Activated CD4-positive, alpha-beta T cell treated with anti-CD3 and anti-CD28 coated beads, Interleukin-2, amount 50 U/mL, for 24 hours (primary cell): ENCODE measurements at regions not wholly inside any gene's neighbourhood (a gene's known extent, or its start where the extent isn't known, plus 50 kb on each side); places are given as distances from the start of the nearest gene placed in this dataset.

Source experiments
- DNase-seq, 2 donors: peaks; one replicate each; pipeline ENCODE4 v3.0.0-alpha.2; 2020; ENCODE audit warnings: low read depth in 1 of 2, low spot score in 1 of 2

- no peak for DNase-seq
These were observed 320.4 kb upstream of the DDHD1 start for GRCh38 chr14:53473480-53473879.

- no peak for DNase-seq
These were observed 319.2 kb upstream of the DDHD1 start for GRCh38 chr14:53472306-53472705.

- no peak for DNase-seq
These were observed 317.4 kb upstream of the DDHD1 start for GRCh38 chr14:53470351-53471043.

GRCh38 chr14:53468876-53469275 is 315.8 kb upstream of the DDHD1 start:
- DNase-seq = no peak

- no peak for DNase-seq
These were observed 311.3 kb upstream of the DDHD1 start for GRCh38 chr14:53464376-53464775.

- no peak for DNase-seq
These were observed 310.0 kb upstream of the DDHD1 start for GRCh38 chr14:53462931-53463778.

GRCh38 chr14:53461858-53462257 is 308.7 kb upstream of the DDHD1 start:
- no peak for DNase-seq

GRCh38 chr14:53460544-53460943 is 307.4 kb upstream of the DDHD1 start:
- no peak for DNase-seq

GRCh38 chr14:53458368-53458814 is 305.3 kb upstream of the DDHD1 start:
- no peak for DNase-seq

GRCh38 chr14:53456931-53457330 is 303.8 kb upstream of the DDHD1 start:
- no peak for DNase-seq

GRCh38 chr14:53452005-53452673 is 299.0 kb upstream of the DDHD1 start:
- DNase-seq = no peak

- DNase-seq = no peak
These were observed 297.7 kb upstream of the DDHD1 start for GRCh38 chr14:53450871-53451270.

GRCh38 chr14:53448682-53449081 is 295.6 kb upstream of the DDHD1 start:
- no peak for DNase-seq

GRCh38 chr14:53444677-53445312 is 291.7 kb upstream of the DDHD1 start:
- DNase-seq = no peak

- DNase-seq = no peak
These were observed 288.7 kb upstream of the DDHD1 start for GRCh38 chr14:53441789-53442188.

GRCh38 chr14:53437858-53438257 is 284.7 kb upstream of the DDHD1 start:
- DNase-seq = no peak

- no peak for DNase-seq
These were observed 279.3 kb upstream of the DDHD1 start for GRCh38 chr14:53432378-53432802.

GRCh38 chr14:53430870-53431269 is 277.7 kb upstream of the DDHD1 start:
- no peak for DNase-seq

- DNase-seq = no peak
These were observed 259.9 kb upstream of the DDHD1 start for GRCh38 chr14:53412819-53413675.

- DNase-seq = no peak
These were observed 258.0 kb upstream of the DDHD1 start for GRCh38 chr14:53411125-53411524.
